GM10266 (cell line): ENCODE measurements at regions not wholly inside any gene's neighbourhood (a gene's known extent, or its start where the extent isn't known, plus 50 kb on each side); places are given as distances from the start of the nearest gene placed in this dataset.

Experiments used
- DNase-seq: peaks from one replicate; pipeline ENCODE4 v3.0.0; 2012; ENCODE audit errors: extremely low spot score
- CTCF ChIP-seq: IDR thresholded peaks from 2 replicates; pipeline ENCODE4 v1.5.1; 2012; ENCODE audit warnings: mild to moderate bottlenecking, low read depth; ENCODE audit not compliant: control insufficient read depth, insufficient read depth; ENCODE audit errors: missing control alignments

GRCh38 chr7:153386556-153386955 is 627.0 kb downstream of the ACTR3B start:
- DNase-seq, result no peak
- no peak for TF ChIP-seq CTCF

- no peak for TF ChIP-seq CTCF
- DNase-seq, result no peak
Observed at GRCh38 chr7:153388611-153389010, 629.1 kb downstream of the ACTR3B start.

- TF ChIP-seq CTCF, result no peak
- no peak for DNase-seq
Observed at GRCh38 chr7:153389261-153389660, 629.7 kb downstream of the ACTR3B start.

DNA sequence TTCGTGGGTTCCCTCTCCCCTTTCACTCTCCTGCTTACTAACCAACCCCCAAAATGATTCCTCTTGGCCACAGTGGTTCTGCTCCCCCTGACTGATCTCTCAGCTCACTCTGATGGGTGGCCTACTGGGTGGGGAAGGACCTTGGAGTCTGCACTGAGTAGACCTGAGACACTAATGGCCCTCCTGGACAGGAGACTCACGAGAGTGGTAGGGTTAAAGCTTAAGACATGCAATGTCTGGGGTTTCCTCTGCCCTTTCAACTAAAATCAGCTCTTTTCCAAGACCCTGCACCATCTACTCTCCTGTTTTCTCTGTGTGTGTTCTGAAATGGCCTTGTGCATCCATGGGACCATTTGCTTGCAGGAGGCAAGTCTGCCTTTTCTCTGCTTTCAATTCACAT is 631.4 kb downstream of the ACTR3B start:
- no peak for TF ChIP-seq CTCF
- no peak for DNase-seq

- no peak for DNase-seq
- no peak for TF ChIP-seq CTCF
Observed at GRCh38 chr7:153392726-153393125, 633.2 kb downstream of the ACTR3B start.

- DNase-seq, result no peak
- TF ChIP-seq CTCF, result no peak
Observed at GRCh38 chr7:153393666-153394065, 634.1 kb downstream of the ACTR3B start.

DNA sequence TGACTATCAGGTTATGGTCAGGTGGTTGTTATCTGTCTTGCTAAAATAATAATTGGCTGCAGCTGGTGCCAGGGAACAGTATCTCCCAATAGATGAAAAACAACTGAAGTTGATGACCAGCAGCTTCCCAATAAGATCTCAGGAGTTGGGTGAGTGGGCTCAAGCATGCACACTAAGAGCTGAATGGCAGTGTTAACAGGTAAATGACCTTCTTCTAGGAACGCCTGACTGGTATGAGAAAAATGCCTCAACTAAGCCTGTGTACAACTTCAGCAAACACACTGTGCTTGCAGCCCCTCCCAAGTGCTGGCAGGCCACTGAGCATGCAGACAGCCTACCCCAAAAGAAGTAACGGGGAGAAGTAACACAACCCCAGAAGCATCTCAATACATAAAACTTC is 636.9 kb downstream of the ACTR3B start:
- DNase-seq, result no peak
- TF ChIP-seq CTCF, result no peak
